HepG2 (cell line): ENCODE measurements at regions not wholly inside any gene's neighbourhood (a gene's known extent, or its start where the extent isn't known, plus 50 kb on each side); places are given as distances from the start of the nearest gene placed in this dataset.

Experiments used
- ATAC-seq: fragments of 200-7000 bp; cut with Tn5 transposase; 3 replicates; pipeline ENCODE4 v1.9.1; 2020; ENCODE audit warnings: mild to moderate bottlenecking, moderate library complexity
- BruUV-seq: library from RNA; stranded (reverse); fragments of 400-500 nt; replicated peaks from 2 replicates; lab custom pipeline; 2021; lab: Mats Ljungman, UMichigan
- CTCF ChIA-PET: fragments of 300-600 bp; formaldehyde crosslinking; extraction: SDS; loops from one replicate; lab custom pipeline; 2021; ENCODE audit warnings: low total read pairs, inconsistent platforms, low intra/inter-chr PET ratio; lab: Yijun Ruan, JAX
- POLR2A ChIA-PET: fragments of 350-600 bp; sonication (Branson Sonifier 250); formaldehyde crosslinking; loops from one replicate; lab custom pipeline; 2020; ENCODE audit warnings: antibody characterized with exemption, inconsistent platforms; lab: Yijun Ruan, JAX
- DNase-seq: peaks from one replicate; pipeline ENCODE4 v3.0.0-alpha.2; 2015; ENCODE audit warnings: low spot score
- FAIRE-seq: peaks from 3 replicates; lab custom pipeline; 2011; peaks lifted over from hg19 to GRCh38; lab: Jason Lieb, UNC
- H2AFZ ChIP-seq: one replicate; pipeline ENCODE4 v1.6.1; 2011; ENCODE audit warnings: low read length, inconsistent platforms
- H3K27ac ChIP-seq: fragments of 300-600 bp; 3 replicates; pipeline ENCODE4 v1.8.0; 2011; ENCODE audit warnings: mixed run types, mild to moderate bottlenecking, mixed read lengths, low read length, inconsistent platforms; ENCODE audit not compliant: insufficient read depth; ENCODE audit errors: extremely low read length
- H3K27me3 ChIP-seq, 2 experiments: fragments of 200-600 bp in 1 of 2; 2 replicates in 1 of 2; 3 replicates in 1 of 2; pipeline versions ENCODE4 v1.6.0 to v1.8.0; 2011; ENCODE audit warnings: low read length in 2 of 2, mild to moderate bottlenecking in 2 of 2, moderate library complexity in 2 of 2, inconsistent platforms in 1 of 2; ENCODE audit not compliant: insufficient read depth in 2 of 2, control insufficient read depth in 1 of 2
- H3K36me3 ChIP-seq, 2 experiments: fragments of 200-600 bp in 1 of 2; replicated peaks in 1 of 2; 2 replicates in 1 of 2; 3 replicates in 1 of 2; pipeline versions ENCODE4 v1.5.1 to v1.8.0; 2011; ENCODE audit warnings: low read length in 2 of 2, inconsistent platforms in 1 of 2; ENCODE audit not compliant: insufficient read depth in 2 of 2, control insufficient read depth in 1 of 2
- H3K4me1 ChIP-seq: 2 replicates; pipeline ENCODE4 v1.5.1; 2012; ENCODE audit warnings: low read length, inconsistent platforms; ENCODE audit not compliant: insufficient read depth
- H3K4me2 ChIP-seq: 2 replicates; pipeline ENCODE4 v1.6.0; 2011; ENCODE audit warnings: low read depth, low read length, inconsistent platforms
- H3K4me3 ChIP-seq, 3 experiments: fragments of 200-600 bp in 1 of 3; sonication (generic), shearing (Covaris generic) in 1 of 3; replicated peaks in 1 of 3; 2 replicates each; pipeline ENCODE4 v1.5.1; 2011 to 2016; ENCODE audit warnings: low read length in 3 of 3, inconsistent platforms in 2 of 3, low read depth in 2 of 3, mild to moderate bottlenecking in 2 of 3, control low read depth in 1 of 3, mixed read lengths in 1 of 3; ENCODE audit not compliant: insufficient read depth in 1 of 3
- H3K79me2 ChIP-seq: one replicate; pipeline ENCODE4 v1.6.1; 2011; ENCODE audit warnings: low read length, inconsistent platforms; ENCODE audit not compliant: insufficient read depth
- H3K9ac ChIP-seq: 2 replicates; pipeline ENCODE4 v1.6.0; 2011; ENCODE audit warnings: mild to moderate bottlenecking, low read depth, low read length, inconsistent platforms; ENCODE audit not compliant: insufficient read depth
- H3K9me3 ChIP-seq: 2 replicates; pipeline ENCODE4 v1.5.1; 2012; ENCODE audit warnings: mild to moderate bottlenecking, low read length
- H4K20me1 ChIP-seq: 2 replicates; pipeline ENCODE4 v1.6.0; 2011; ENCODE audit warnings: inconsistent platforms, mild to moderate bottlenecking, low read length, moderate library complexity; ENCODE audit not compliant: insufficient read depth
- CBFB ChIP-seq: sonication (generic); formaldehyde crosslinking; IDR thresholded peaks from 2 replicates; pipeline ENCODE4 v1.4.0; 2020; ENCODE audit warnings: missing genetic modification reagents
- ESRRA ChIP-seq: sonication (generic); formaldehyde crosslinking; IDR thresholded peaks from 2 replicates; pipeline ENCODE4 v1.5.1; 2020; ENCODE audit warnings: mild to moderate bottlenecking, low read depth, missing genetic modification reagents
- JARID2 ChIP-seq: sonication (generic); formaldehyde crosslinking; IDR thresholded peaks from 2 replicates; pipeline ENCODE4 v1.8.1; 2023; ENCODE audit warnings: missing genetic modification reagents, inconsistent platforms; ENCODE audit not compliant: insufficient replicate concordance
- TRIM24 ChIP-seq: sonication (generic); formaldehyde crosslinking; IDR thresholded peaks from 2 replicates; pipeline ENCODE4 v1.8.0; 2022; ENCODE audit warnings: mild to moderate bottlenecking, missing genetic modification reagents
- ZNF781 ChIP-seq: sonication (generic); formaldehyde crosslinking; IDR thresholded peaks from 2 replicates; pipeline ENCODE4 v1.5.1; 2020; ENCODE audit warnings: borderline replicate concordance, mild to moderate bottlenecking, missing genetic modification reagents; ENCODE audit errors: not compliant biosample characterization
- WGBS: methylation state at CpG from one replicate; pipeline ENCODE4 v1.1.6; 2017; ENCODE audit warnings: low lambda C conversion rate; 5-methylcytosine and 5-hydroxymethylcytosine counted together
- in situ Hi-C: cut with HindIII; loops from 2 replicates; pipeline ENCODE4 v1.10.0; 2017; ENCODE audit warnings: low pct_unique_long_range_greater_than_20kb; ENCODE audit not compliant: extremely low pct_ligation_motif_present
- intact Hi-C: fragments of 100-400 bp; cut with micrococcal nuclease; formaldehyde crosslinking; loops from one replicate; pipeline ENCODE4 v1.10.0; 2022; ENCODE audit not compliant: unreplicated experiment
- TF ChIP-seq, protein P1 (sequence below): sonication (generic); formaldehyde crosslinking; IDR thresholded peaks from 2 replicates; pipeline ENCODE4 v1.4.0; 2020; ENCODE audit warnings: missing genetic modification reagents
- TF ChIP-seq, protein P2 (sequence below): sonication (generic); formaldehyde crosslinking; conservative IDR thresholded peaks from 2 replicates; pipeline ENCODE4 v1.8.1; 2023; ENCODE audit warnings: missing genetic modification reagents

DNA sequence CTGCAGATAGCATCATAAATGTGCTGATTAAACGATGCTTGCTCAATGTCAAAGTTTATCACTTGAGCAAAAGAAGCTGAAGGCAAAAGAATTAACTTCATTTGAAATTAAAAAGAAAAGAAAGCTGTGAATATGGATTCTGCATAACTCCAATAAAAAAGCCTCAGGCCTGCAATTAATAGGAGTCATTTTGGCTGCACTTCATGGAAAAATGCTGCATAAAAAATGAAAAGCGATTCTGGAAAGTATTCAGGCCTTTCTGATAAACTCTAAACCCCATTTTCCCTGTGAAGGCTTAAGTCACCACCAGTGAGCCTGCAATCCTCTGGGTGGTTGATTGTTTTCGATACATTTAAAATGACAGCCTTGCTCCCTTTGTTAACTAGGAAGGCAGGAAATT lies 1793.4 kb downstream of the SUCLG1 start (continued):
- TF ChIP-seq CBFB (CRISPR knock-in tag) (no peak), ZNF781 (CRISPR knock-in tag) (no peak), JARID2 (no peak), TRIM24 (CRISPR knock-in tag) (no peak)
- TF ChIP-seq, protein P1, sequence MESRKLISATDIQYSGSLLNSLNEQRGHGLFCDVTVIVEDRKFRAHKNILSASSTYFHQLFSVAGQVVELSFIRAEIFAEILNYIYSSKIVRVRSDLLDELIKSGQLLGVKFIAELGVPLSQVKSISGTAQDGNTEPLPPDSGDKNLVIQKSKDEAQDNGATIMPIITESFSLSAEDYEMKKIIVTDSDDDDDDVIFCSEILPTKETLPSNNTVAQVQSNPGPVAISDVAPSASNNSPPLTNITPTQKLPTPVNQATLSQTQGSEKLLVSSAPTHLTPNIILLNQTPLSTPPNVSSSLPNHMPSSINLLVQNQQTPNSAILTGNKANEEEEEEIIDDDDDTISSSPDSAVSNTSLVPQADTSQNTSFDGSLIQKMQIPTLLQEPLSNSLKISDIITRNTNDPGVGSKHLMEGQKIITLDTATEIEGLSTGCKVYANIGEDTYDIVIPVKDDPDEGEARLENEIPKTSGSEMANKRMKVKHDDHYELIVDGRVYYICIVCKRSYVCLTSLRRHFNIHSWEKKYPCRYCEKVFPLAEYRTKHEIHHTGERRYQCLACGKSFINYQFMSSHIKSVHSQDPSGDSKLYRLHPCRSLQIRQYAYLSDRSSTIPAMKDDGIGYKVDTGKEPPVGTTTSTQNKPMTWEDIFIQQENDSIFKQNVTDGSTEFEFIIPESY, result no peak
- TF ChIP-seq, protein P2, sequence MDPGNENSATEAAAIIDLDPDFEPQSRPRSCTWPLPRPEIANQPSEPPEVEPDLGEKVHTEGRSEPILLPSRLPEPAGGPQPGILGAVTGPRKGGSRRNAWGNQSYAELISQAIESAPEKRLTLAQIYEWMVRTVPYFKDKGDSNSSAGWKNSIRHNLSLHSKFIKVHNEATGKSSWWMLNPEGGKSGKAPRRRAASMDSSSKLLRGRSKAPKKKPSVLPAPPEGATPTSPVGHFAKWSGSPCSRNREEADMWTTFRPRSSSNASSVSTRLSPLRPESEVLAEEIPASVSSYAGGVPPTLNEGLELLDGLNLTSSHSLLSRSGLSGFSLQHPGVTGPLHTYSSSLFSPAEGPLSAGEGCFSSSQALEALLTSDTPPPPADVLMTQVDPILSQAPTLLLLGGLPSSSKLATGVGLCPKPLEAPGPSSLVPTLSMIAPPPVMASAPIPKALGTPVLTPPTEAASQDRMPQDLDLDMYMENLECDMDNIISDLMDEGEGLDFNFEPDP (CRISPR knock-in tag), result no peak

DNA sequence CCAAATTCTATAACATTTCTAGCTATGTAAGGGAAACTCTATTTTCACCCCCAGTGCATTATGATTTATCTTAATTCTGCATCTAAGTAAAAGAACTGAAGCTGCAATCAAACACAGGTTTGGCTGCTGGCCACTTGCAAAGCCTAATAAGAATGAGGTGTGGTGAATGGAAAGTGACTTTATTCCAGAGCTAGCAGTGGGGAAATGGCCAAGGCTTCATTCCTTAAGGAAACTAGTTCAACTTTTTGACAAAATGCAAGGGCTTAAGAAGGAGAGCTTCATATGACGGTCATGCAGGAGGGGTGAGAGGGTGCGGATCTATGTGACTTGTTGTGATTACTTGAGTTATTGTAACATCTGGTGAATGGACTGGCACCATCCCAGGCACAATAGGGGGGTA lies 1802.0 kb downstream of the SUCLG1 start:
- no TSS peak for BruUV-seq
- ChIA-PET POLR2A (no interaction called here), CTCF (no interaction called here)
- Histone ChIP-seq H4K20me1 (no peaks in the 10 kb centered on the region), H3K9ac (no peak overlapping the region), H3K27ac (no peak overlapping the region), H3K4me2 (no peak overlapping the region), H2AFZ (no peak overlapping the region), H3K4me1 (no peaks in the 10 kb centered on the region), H3K36me3 (no peaks in the 10 kb centered on the region), H3K27me3 (no peaks in the 10 kb centered on the region), H3K79me2 (no peaks in the 10 kb centered on the region), H3K9me3 (peaks cover 58% of the 10 kb centered on the region), H3K4me3 (no peak overlapping the region)
- no peak for ATAC-seq
- no peak for FAIRE-seq
- intact Hi-C loops, result no loop called here
- WGBS, result 17% methylated on average over 2 of the region's 2 CpGs
- TF ChIP-seq ESRRA, result no peak
- in situ Hi-C loops, result no loop called here
- DNase-seq, result no peak
